Esophagus squamous epithelium (tissue), 4 donors: ENCODE measurements at regions not wholly inside any gene's neighbourhood (a gene's known extent, or its start where the extent isn't known, plus 50 kb on each side); places are given as distances from the start of the nearest gene placed in this dataset.

Source experiments
- POLR2A ChIP-seq, 4 donors: fragments of 450-650 bp; IDR thresholded peaks; one replicate each; pipeline ENCODE4 v1.6.1; 2017; ENCODE audit warnings: antibody characterized with exemption in 4 of 4, mild to moderate bottlenecking in 4 of 4, moderate library complexity in 3 of 4
- TF ChIP-seq, protein P1 (sequence below), 6 experiments: fragments of 450-650 bp in 4 of 6; fragments of 200-600 bp in 2 of 6; sonication (generic) in 2 of 6; IDR thresholded peaks; one replicate each; pipeline ENCODE4 v1.5.1; 2016 to 2019; ENCODE audit warnings: antibody characterized with exemption in 6 of 6, mild to moderate bottlenecking in 4 of 6, moderate library complexity in 4 of 6

DNA sequence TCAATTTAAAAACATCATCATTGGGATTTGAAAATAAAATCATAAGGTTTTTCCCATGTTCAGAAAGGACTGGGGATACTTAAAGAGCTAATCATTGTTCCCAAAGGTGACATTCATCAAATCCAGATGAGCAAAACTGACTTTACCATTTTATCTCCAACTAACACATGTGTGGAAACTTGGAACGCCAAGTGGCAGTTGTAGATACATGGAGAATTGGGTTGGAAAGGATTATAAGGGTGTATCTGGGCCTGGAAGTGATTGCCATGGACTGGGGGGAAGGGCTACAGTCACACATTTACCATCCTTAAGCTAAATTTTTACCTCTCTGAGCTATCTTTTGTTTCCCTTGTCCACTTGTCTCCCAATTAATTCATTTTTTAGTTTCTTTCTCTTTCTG, 203.4 kb downstream of the SLC39A8 start:
- TF ChIP-seq, protein P1, sequence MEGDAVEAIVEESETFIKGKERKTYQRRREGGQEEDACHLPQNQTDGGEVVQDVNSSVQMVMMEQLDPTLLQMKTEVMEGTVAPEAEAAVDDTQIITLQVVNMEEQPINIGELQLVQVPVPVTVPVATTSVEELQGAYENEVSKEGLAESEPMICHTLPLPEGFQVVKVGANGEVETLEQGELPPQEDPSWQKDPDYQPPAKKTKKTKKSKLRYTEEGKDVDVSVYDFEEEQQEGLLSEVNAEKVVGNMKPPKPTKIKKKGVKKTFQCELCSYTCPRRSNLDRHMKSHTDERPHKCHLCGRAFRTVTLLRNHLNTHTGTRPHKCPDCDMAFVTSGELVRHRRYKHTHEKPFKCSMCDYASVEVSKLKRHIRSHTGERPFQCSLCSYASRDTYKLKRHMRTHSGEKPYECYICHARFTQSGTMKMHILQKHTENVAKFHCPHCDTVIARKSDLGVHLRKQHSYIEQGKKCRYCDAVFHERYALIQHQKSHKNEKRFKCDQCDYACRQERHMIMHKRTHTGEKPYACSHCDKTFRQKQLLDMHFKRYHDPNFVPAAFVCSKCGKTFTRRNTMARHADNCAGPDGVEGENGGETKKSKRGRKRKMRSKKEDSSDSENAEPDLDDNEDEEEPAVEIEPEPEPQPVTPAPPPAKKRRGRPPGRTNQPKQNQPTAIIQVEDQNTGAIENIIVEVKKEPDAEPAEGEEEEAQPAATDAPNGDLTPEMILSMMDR (IDR thresholded peaks at IDR 0.05): no peak
- TF ChIP-seq POLR2A (IDR thresholded peaks at IDR 0.05): no peak
